ENCODE measurements at regions not wholly inside any gene's neighbourhood (a gene's known extent, or its start where the extent isn't known, plus 50 kb on each side); places are given as distances from the start of the nearest gene placed in this dataset.
A peak's percentile ranks its signal among the peaks of the same experiment; 100 is the strongest.

GRCh38 chr5:137808503-137809135 lies 54.5 kb upstream of the HNRNPA0 start:
- DNase-seq = peak; percentile 48
- intact Hi-C loops (cut with DNase I) = no loop called here
- ATAC-seq (ENCODE audit: poor library complexity) = peak; percentile 26

GRCh38 chr5:137815202-137815990 lies 52.3 kb upstream of the MYOT start:
- ATAC-seq (ENCODE audit: poor library complexity) = peak; percentile 42
- intact Hi-C loops (cut with DNase I) = no loop called here
- no peak for DNase-seq
